Calu3 (cell line): ENCODE measurements at regions not wholly inside any gene's neighbourhood (a gene's known extent, or its start where the extent isn't known, plus 50 kb on each side); places are given as distances from the start of the nearest gene placed in this dataset.

ENCODE experiments used
- BruUV-seq: library from RNA; stranded (reverse); fragments of 400-500 nt; replicated peaks from 2 replicates; lab custom pipeline; 2021; lab: Mats Ljungman, UMichigan
- CTCF ChIA-PET: fragments of 300-600 bp; sonication (Branson Sonifier 250); formaldehyde crosslinking; loops from one replicate; lab custom pipeline; 2022; ENCODE audit warnings: antibody characterized with exemption; lab: Charles Lee
- DNase-seq: peaks from one replicate; pipeline ENCODE4 v3.0.0; 2022
- H3K27ac Mint-ChIP-seq: one replicate; pipeline ENCODE4 v1.8.0; 2022; ENCODE audit warnings: mixed read lengths; ENCODE audit not compliant: unreplicated experiment
- H3K27me3 Mint-ChIP-seq: one replicate; pipeline ENCODE4 v1.8.0; 2022; ENCODE audit warnings: mixed read lengths; ENCODE audit not compliant: unreplicated experiment
- H3K36me3 Mint-ChIP-seq: one replicate; pipeline ENCODE4 v1.8.0; 2022; ENCODE audit warnings: mild to moderate bottlenecking, moderate library complexity, mixed read lengths; ENCODE audit not compliant: insufficient read depth, unreplicated experiment
- H3K4me1 Mint-ChIP-seq: one replicate; pipeline ENCODE4 v1.8.0; 2022; ENCODE audit warnings: mild to moderate bottlenecking, low read depth, mixed read lengths; ENCODE audit not compliant: unreplicated experiment
- H3K4me3 Mint-ChIP-seq: one replicate; pipeline ENCODE4 v1.8.0; 2022; ENCODE audit warnings: mild to moderate bottlenecking, low read depth, moderate library complexity, mixed read lengths; ENCODE audit not compliant: unreplicated experiment
- H3K9me3 Mint-ChIP-seq: one replicate; pipeline ENCODE4 v1.8.0; 2022; ENCODE audit warnings: low read depth, mixed read lengths; ENCODE audit not compliant: unreplicated experiment
- CTCF ChIP-seq: fragments of 200-600 bp; IDR thresholded peaks from one replicate; pipeline ENCODE4 v1.8.0; 2022; ENCODE audit warnings: antibody characterized with exemption; ENCODE audit not compliant: unreplicated experiment
- intact Hi-C: fragments of 100-400 bp; cut with micrococcal nuclease; formaldehyde crosslinking; loops from one replicate; pipeline ENCODE4 v1.10.0; 2022; ENCODE audit not compliant: unreplicated experiment

DNA sequence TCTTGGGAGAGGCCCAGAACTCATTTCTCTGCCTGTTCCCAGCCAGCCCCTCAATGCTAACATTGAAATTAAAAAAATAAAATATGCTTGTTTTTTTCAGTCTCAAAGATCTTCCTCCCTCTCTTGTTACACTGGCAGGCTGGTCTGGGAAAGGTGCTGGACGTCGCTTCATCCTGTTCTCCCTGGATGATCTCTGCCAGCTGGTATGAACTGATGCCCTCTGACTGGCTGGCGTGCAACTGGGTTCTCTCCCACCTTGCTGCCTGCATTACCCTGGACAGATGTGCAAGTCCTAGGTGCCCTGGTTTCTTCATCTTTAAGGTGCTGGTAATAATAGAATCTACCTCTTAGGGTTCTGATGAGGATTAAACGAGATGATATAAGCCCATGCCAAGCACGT lies 263.9 kb upstream of the PROK2 start:
- no peaks in the 10 kb centered on the region for H3K36me3 Mint-ChIP-seq
- TF ChIP-seq CTCF: no peak
- intact Hi-C loops: no loop called here
- no peak for DNase-seq
- peaks cover 48% of the 10 kb centered on the region for H3K27me3 Mint-ChIP-seq
- H3K4me3 Mint-ChIP-seq: no peak overlapping the region
- H3K27ac Mint-ChIP-seq: no peak overlapping the region
- H3K9me3 Mint-ChIP-seq: no peaks in the 10 kb centered on the region
- CTCF ChIA-PET: no interaction called here
- no TSS peak for BruUV-seq
- no peaks in the 10 kb centered on the region for H3K4me1 Mint-ChIP-seq

DNA sequence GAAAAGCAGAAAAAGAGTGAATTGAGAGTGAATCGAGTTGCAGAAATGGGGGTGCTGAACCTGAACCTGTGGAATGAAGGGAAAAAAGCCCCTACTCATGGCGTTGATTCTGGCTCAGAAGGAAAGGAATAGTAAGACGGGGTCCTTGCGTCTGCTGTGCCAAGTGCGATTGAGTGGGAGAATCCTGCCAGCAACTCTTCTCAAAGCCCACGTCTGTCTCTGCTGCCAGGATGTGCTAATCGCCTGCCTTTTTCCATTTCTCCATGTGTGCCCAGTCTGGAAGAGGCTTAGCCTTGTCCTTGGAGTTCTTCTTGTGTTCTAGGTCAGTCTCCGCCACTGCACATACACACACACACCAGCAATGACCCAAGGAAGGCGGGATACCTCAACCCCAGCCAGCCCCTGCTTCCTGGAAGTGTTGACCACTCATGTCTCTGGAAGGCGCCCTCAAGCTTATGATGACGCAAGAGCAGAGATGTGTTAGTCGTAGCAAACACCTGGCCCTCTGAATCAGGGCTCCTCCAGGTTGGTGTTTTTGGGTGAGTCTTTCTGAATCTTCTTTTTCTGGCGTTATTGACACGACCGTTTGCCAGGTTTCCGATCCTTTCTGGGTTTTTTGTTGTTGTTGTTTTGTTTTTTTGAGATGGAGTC lies 262.4 kb upstream of the PROK2 start:
- no peak overlapping the region for H3K4me3 Mint-ChIP-seq
- no peak for TF ChIP-seq CTCF
- H3K9me3 Mint-ChIP-seq: no peaks in the 10 kb centered on the region
- CTCF ChIA-PET: no interaction called here
- intact Hi-C loops: no loop called here
- DNase-seq: no peak
- no peaks in the 10 kb centered on the region for H3K4me1 Mint-ChIP-seq
- peaks cover 63% of the 10 kb centered on the region for H3K27me3 Mint-ChIP-seq
- BruUV-seq: no TSS peak
- no peak overlapping the region for H3K27ac Mint-ChIP-seq
- H3K36me3 Mint-ChIP-seq: no peaks in the 10 kb centered on the region

GRCh38 chr3:72044231-72044855 lies 259.4 kb upstream of the PROK2 start:
- CTCF ChIA-PET: interaction anchor here (0.5 kb wide), 1 partner anchor 74 kb away, joined by 3 read pairs; no protein-coding TSS in a partner anchor
- H3K27ac Mint-ChIP-seq: no peak overlapping the region
- intact Hi-C loops: no loop called here

More at GRCh38 chr3:72044231-72044855, 259.4 kb upstream of the PROK2 start:
- H3K9me3 Mint-ChIP-seq: no peaks in the 10 kb centered on the region
- peaks cover 79% of the 10 kb centered on the region for H3K27me3 Mint-ChIP-seq
- TF ChIP-seq CTCF: no peak
- no peaks in the 10 kb centered on the region for H3K36me3 Mint-ChIP-seq
- no peak overlapping the region for H3K4me3 Mint-ChIP-seq
- no TSS peak for BruUV-seq
- H3K4me1 Mint-ChIP-seq: no peaks in the 10 kb centered on the region
- DNase-seq: no peak
